ENCODE measurements at regions not wholly inside any gene's neighbourhood (a gene's known extent, or its start where the extent isn't known, plus 50 kb on each side); places are given as distances from the start of the nearest gene placed in this dataset.

DNA sequence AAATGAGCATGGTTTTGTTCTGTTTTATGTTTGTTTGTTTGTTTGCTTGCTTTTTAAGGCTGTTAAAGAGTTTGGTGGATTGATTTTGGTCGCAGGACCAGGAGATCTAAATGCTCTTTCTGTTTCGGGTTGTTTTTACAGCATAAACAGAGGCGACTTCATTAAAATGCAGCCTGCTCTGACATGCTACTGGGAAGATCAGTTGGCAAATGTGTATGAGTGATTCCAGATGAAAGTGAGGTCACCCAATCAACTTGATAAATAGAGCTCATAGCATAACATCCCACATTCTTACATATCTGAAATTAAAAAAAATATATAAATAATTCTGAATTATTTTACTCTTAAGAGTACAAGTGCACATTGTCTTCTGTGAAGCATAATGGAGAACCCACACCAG is 947.7 kb downstream of the GALC start:
- no peak for DNase-seq (ENCODE audit: low read depth, low spot score)
- Histone ChIP-seq H3K27me3 (ENCODE audit: control insufficient read depth in 2 of 2, insufficient read depth in 2 of 2, low read length in 2 of 2) (no peaks in the 10 kb centered on the region), H3K4me3 (replicated peaks in 1 of 3; ENCODE audit: insufficient read depth in 1 of 3, low read depth in 1 of 3, low read length in 3 of 3) (no peak overlapping the region), H3K4me1 (ENCODE audit: control insufficient read depth, extremely low read depth, insufficient read depth, low read length) (no peaks in the 10 kb centered on the region), H3K9ac (replicated peaks; ENCODE audit: extremely low read depth, insufficient read depth, low read length) (no peak overlapping the region), H3K36me3 (ENCODE audit: control insufficient read depth in 2 of 2, extremely low read depth in 1 of 2, insufficient read depth in 2 of 2, low read length in 2 of 2) (no peaks in the 10 kb centered on the region), H3K79me2 (ENCODE audit: control insufficient read depth, insufficient read depth, low read length) (no peaks in the 10 kb centered on the region), H2AFZ (ENCODE audit: low read depth, low read length) (no peak overlapping the region), H3K27ac (ENCODE audit: insufficient read depth, low read depth, low read length) (no peak overlapping the region), H3K4me2 (ENCODE audit: insufficient read depth, low read length) (no peak overlapping the region), H3K9me3 (replicated peaks; ENCODE audit: control insufficient read depth, insufficient read depth, low read length) (peaks cover 5% of the 10 kb centered on the region), H3K9me1 (replicated peaks; ENCODE audit: control insufficient read depth, extremely low read depth, insufficient read depth, low read length) (no peaks in the 10 kb centered on the region), H4K20me1 (replicated peaks; ENCODE audit: control insufficient read depth, extremely low read depth, insufficient read depth, low read length) (no peaks in the 10 kb centered on the region)
- no peak for TF ChIP-seq FOS (IDR thresholded peaks at IDR 0.05; ENCODE audit: borderline replicate concordance, insufficient read depth, low read length)
- no peak for TF ChIP-seq POLR2AphosphoS5 (IDR thresholded peaks at IDR 0.05; ENCODE audit: insufficient read depth, low read depth, low read length)
- TF ChIP-seq GATA2 (IDR thresholded peaks at IDR 0.05; ENCODE audit: insufficient read depth, insufficient read length, low read depth, low read length): no peak
- no peak for TF ChIP-seq POLR2A (IDR thresholded peaks at IDR 0.05; ENCODE audit: low read depth, low read length)
- no peak for TF ChIP-seq EZH2 (IDR thresholded peaks at IDR 0.05; ENCODE audit: borderline replicate concordance, low read depth, low read length, severe bottlenecking)
- TF ChIP-seq, protein P1, sequence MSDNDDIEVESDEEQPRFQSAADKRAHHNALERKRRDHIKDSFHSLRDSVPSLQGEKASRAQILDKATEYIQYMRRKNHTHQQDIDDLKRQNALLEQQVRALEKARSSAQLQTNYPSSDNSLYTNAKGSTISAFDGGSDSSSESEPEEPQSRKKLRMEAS (IDR thresholded peaks at IDR 0.05; ENCODE audit: insufficient read depth, insufficient read length): no peak
- TF ChIP-seq, protein P2, sequence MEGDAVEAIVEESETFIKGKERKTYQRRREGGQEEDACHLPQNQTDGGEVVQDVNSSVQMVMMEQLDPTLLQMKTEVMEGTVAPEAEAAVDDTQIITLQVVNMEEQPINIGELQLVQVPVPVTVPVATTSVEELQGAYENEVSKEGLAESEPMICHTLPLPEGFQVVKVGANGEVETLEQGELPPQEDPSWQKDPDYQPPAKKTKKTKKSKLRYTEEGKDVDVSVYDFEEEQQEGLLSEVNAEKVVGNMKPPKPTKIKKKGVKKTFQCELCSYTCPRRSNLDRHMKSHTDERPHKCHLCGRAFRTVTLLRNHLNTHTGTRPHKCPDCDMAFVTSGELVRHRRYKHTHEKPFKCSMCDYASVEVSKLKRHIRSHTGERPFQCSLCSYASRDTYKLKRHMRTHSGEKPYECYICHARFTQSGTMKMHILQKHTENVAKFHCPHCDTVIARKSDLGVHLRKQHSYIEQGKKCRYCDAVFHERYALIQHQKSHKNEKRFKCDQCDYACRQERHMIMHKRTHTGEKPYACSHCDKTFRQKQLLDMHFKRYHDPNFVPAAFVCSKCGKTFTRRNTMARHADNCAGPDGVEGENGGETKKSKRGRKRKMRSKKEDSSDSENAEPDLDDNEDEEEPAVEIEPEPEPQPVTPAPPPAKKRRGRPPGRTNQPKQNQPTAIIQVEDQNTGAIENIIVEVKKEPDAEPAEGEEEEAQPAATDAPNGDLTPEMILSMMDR (IDR thresholded peaks at IDR 0.05; ENCODE audit: extremely low read depth in 1 of 2, insufficient read depth in 1 of 2, low read depth in 1 of 2, low read length in 2 of 2): no peak
- TF ChIP-seq JUN (IDR thresholded peaks at IDR 0.05; ENCODE audit: borderline replicate concordance, insufficient read depth, insufficient read length, low read depth): no peak
- no peak for TF ChIP-seq MYC (IDR thresholded peaks at IDR 0.05; ENCODE audit: low read depth, low read length)
- intact Hi-C loops (cut with micrococcal nuclease): no loop called here
- no TSS peak for BruUV-seq (replicated peaks)
- dilution Hi-C loops (cut with MboI; ENCODE audit: extremely low pct_ligation_motif_present, low sequenced_read_pairs): no loop called here
- ChIA-PET POLR2A (no interaction called here), CTCF (no interaction called here)
- FAIRE-seq: no peak
